Fibroblast of the conjunctiva (primary cell): ENCODE measurements at regions not wholly inside any gene's neighbourhood (a gene's known extent, or its start where the extent isn't known, plus 50 kb on each side); places are given as distances from the start of the nearest gene placed in this dataset.
"Not testable (repeated sequence)": the region's sequence is repeated elsewhere in the genome, so short reads cannot be mapped to it uniquely, and the experiment has no call there.

Experiments
- DNase-seq: peaks from one replicate; pipeline ENCODE4 v3.0.0-alpha.2; 2010; ENCODE audit warnings: low read depth

GRCh38 chr2:21332993-21333625 is 209.3 kb downstream of the TDRD15 start:
- no peak for DNase-seq

GRCh38 chr2:21333684-21334083 is 209.9 kb downstream of the TDRD15 start:
- no peak for DNase-seq

- no peak for DNase-seq
These were observed 223.2 kb downstream of the TDRD15 start for GRCh38 chr2:21346984-21347383.

- no peak for DNase-seq
These were observed 230.3 kb downstream of the TDRD15 start for GRCh38 chr2:21353879-21354679.

- no peak for DNase-seq
These were observed 232.5 kb downstream of the TDRD15 start for GRCh38 chr2:21356086-21356856.

- no peak for DNase-seq
These were observed 233.1 kb downstream of the TDRD15 start for GRCh38 chr2:21356857-21357255.

GRCh38 chr2:21358976-21359375 is 235.2 kb downstream of the TDRD15 start:
- DNase-seq, result no peak

- DNase-seq, result no peak
These were observed 237.6 kb downstream of the TDRD15 start for GRCh38 chr2:21361384-21361783.

- DNase-seq, result no peak
These were observed 238.3 kb downstream of the TDRD15 start for GRCh38 chr2:21361957-21362486.

- DNase-seq, result no peak
These were observed 239.6 kb downstream of the TDRD15 start for GRCh38 chr2:21363364-21363763.

- no peak for DNase-seq
These were observed 243.7 kb downstream of the TDRD15 start for GRCh38 chr2:21367421-21367820.

GRCh38 chr2:21369787-21370186 is 246.0 kb downstream of the TDRD15 start:
- no peak for DNase-seq

GRCh38 chr2:21371499-21372003 is 247.8 kb downstream of the TDRD15 start:
- no peak for DNase-seq

- DNase-seq, result no peak
These were observed 248.9 kb downstream of the TDRD15 start for GRCh38 chr2:21372654-21373053.

GRCh38 chr2:21376864-21377263 is 253.1 kb downstream of the TDRD15 start:
- no peak for DNase-seq

GRCh38 chr2:21379140-21379539 is 255.4 kb downstream of the TDRD15 start:
- no peak for DNase-seq

- not testable (repeated sequence) for DNase-seq
These were observed 255.9 kb downstream of the TDRD15 start for GRCh38 chr2:21379668-21380067.

GRCh38 chr2:21381421-21381820 is 257.7 kb downstream of the TDRD15 start:
- DNase-seq, result no peak

- DNase-seq, result no peak
These were observed 259.1 kb downstream of the TDRD15 start for GRCh38 chr2:21382701-21383520.

- DNase-seq, result no peak
These were observed 262.9 kb downstream of the TDRD15 start for GRCh38 chr2:21386666-21387065.

- no peak for DNase-seq
These were observed 268.9 kb downstream of the TDRD15 start for GRCh38 chr2:21392649-21393048.

- DNase-seq, result no peak
These were observed 269.4 kb downstream of the TDRD15 start for GRCh38 chr2:21393173-21393572.
